Activated CD4-positive, alpha-beta T cell treated with anti-CD3 and anti-CD28 coated beads for 36 hours (primary cell): ENCODE measurements at regions not wholly inside any gene's neighbourhood (a gene's known extent, or its start where the extent isn't known, plus 50 kb on each side); places are given as distances from the start of the nearest gene placed in this dataset.

Source experiments
- ATAC-seq: fragments of 200-7000 bp; cut with Tn5 transposase; one replicate; pipeline ENCODE4 v1.10.0; 2021; ENCODE audit warnings: mild to moderate bottlenecking, moderate library complexity
- CTCF ChIA-PET: fragments of 350-600 bp; sonication (Branson Sonifier 250); formaldehyde crosslinking; loops from one replicate; lab custom pipeline; 2021; ENCODE audit warnings: antibody characterized with exemption; lab: Charles Lee
- POLR2A ChIA-PET: fragments of 350-600 bp; sonication (Branson Sonifier 250); formaldehyde crosslinking; loops from one replicate; lab custom pipeline; 2021; ENCODE audit warnings: antibody characterized with exemption, inconsistent platforms; lab: Charles Lee
- DNase-seq: peaks from one replicate; pipeline ENCODE4 v3.0.0-alpha.2; 2020
- H3K27ac Mint-ChIP-seq: one replicate; pipeline ENCODE4 v1.8.0; 2021; ENCODE audit warnings: mixed read lengths
- H3K27me3 Mint-ChIP-seq: one replicate; pipeline ENCODE4 v1.8.0; 2021; ENCODE audit warnings: mixed read lengths
- H3K36me3 Mint-ChIP-seq: one replicate; pipeline ENCODE4 v1.8.0; 2021; ENCODE audit warnings: low read depth, mixed read lengths
- H3K4me1 Mint-ChIP-seq: one replicate; pipeline ENCODE4 v1.8.0; 2021; ENCODE audit warnings: mixed read lengths
- H3K4me3 Mint-ChIP-seq: one replicate; pipeline ENCODE4 v1.8.0; 2021; ENCODE audit warnings: mild to moderate bottlenecking, moderate library complexity, mixed read lengths
- H3K9me3 Mint-ChIP-seq: one replicate; pipeline ENCODE4 v1.8.0; 2021; ENCODE audit warnings: low read depth, mixed read lengths
- intact Hi-C, 2 experiments: fragments of 100-400 bp; cut with DNase I in 1 of 2; cut with micrococcal nuclease in 1 of 2; formaldehyde crosslinking; loops; one replicate each; pipeline versions ENCODE4 v1.14.2 to v1.15.1; 2022 to 2024; cut with DNase I, micrococcal nuclease

GRCh38 chr2:167608487-167608886 lies 638.9 kb downstream of the STK39 start:
- Mint-ChIP-seq H3K9me3 (no peaks in the 10 kb centered on the region), H3K4me3 (no peak overlapping the region), H3K27me3 (no peaks in the 10 kb centered on the region), H3K4me1 (no peaks in the 10 kb centered on the region), H3K27ac (no peak overlapping the region), H3K36me3 (no peaks in the 10 kb centered on the region)
- CTCF ChIA-PET = no interaction called here
- DNase-seq = no peak
- no peak for ATAC-seq
- POLR2A ChIA-PET = no interaction called here
- intact Hi-C loops = no loop called here

- Mint-ChIP-seq H3K36me3 (no peaks in the 10 kb centered on the region), H3K4me1 (no peaks in the 10 kb centered on the region), H3K27me3 (no peaks in the 10 kb centered on the region), H3K27ac (no peak overlapping the region), H3K9me3 (no peaks in the 10 kb centered on the region), H3K4me3 (no peak overlapping the region)
- intact Hi-C loops = no loop called here
- ChIA-PET CTCF (interaction anchor here (0.5 kb wide), 1 partner anchor 1069 kb away, joined by 3 read pairs; no protein-coding TSS in a partner anchor), POLR2A (no interaction called here)
- no peak for ATAC-seq
- DNase-seq = no peak
Observed at GRCh38 chr2:167607731-167608130, 639.7 kb downstream of the STK39 start.

GRCh38 chr2:167607211-167607610 lies 640.2 kb downstream of the STK39 start:
- H3K27ac Mint-ChIP-seq = no peak overlapping the region
- intact Hi-C loops = no loop called here
- no peak overlapping the region for H3K4me3 Mint-ChIP-seq
- no peaks in the 10 kb centered on the region for H3K36me3 Mint-ChIP-seq
- H3K9me3 Mint-ChIP-seq = no peaks in the 10 kb centered on the region
- H3K4me1 Mint-ChIP-seq = no peaks in the 10 kb centered on the region
- ATAC-seq (no peak), DNase-seq (no peak)
- ChIA-PET CTCF (no interaction called here), POLR2A (no interaction called here)
- no peaks in the 10 kb centered on the region for H3K27me3 Mint-ChIP-seq

GRCh38 chr2:167602122-167602521 lies 645.3 kb downstream of the STK39 start:
- Mint-ChIP-seq H3K36me3 (no peaks in the 10 kb centered on the region), H3K4me1 (no peaks in the 10 kb centered on the region), H3K9me3 (no peaks in the 10 kb centered on the region), H3K27me3 (no peaks in the 10 kb centered on the region), H3K27ac (no peak overlapping the region), H3K4me3 (no peak overlapping the region)
- ChIA-PET CTCF (no interaction called here), POLR2A (no interaction called here)
- intact Hi-C loops = no loop called here
- ATAC-seq (no peak), DNase-seq (no peak)

GRCh38 chr2:167599219-167599618 lies 648.2 kb downstream of the STK39 start:
- no peak overlapping the region for H3K27ac Mint-ChIP-seq

GRCh38 chr2:167595839-167596471 lies 651.4 kb downstream of the STK39 start:
- DNase-seq (no peak), ATAC-seq (peak; percentile 44)
- ChIA-PET CTCF (no interaction called here), POLR2A (no interaction called here)
- no peaks in the 10 kb centered on the region for H3K36me3 Mint-ChIP-seq
- no peak overlapping the region for H3K27ac Mint-ChIP-seq
- H3K27me3 Mint-ChIP-seq = no peaks in the 10 kb centered on the region
- intact Hi-C loops = no loop called here
- no peak overlapping the region for H3K4me3 Mint-ChIP-seq
- no peaks in the 10 kb centered on the region for H3K9me3 Mint-ChIP-seq
- peaks cover 7% of the 10 kb centered on the region for H3K4me1 Mint-ChIP-seq

More at GRCh38 chr2:167599219-167599618, 648.2 kb downstream of the STK39 start:
- H3K36me3 Mint-ChIP-seq = no peaks in the 10 kb centered on the region
- no peak overlapping the region for H3K4me3 Mint-ChIP-seq
- no peaks in the 10 kb centered on the region for H3K9me3 Mint-ChIP-seq
- ChIA-PET CTCF (no interaction called here), POLR2A (no interaction called here)
- ATAC-seq = no peak
- H3K27me3 Mint-ChIP-seq = no peaks in the 10 kb centered on the region
- DNase-seq = no peak
- H3K4me1 Mint-ChIP-seq = peaks cover 7% of the 10 kb centered on the region
- intact Hi-C loops = no loop called here

- ChIA-PET CTCF (no interaction called here), POLR2A (no interaction called here)
- Mint-ChIP-seq H3K9me3 (no peaks in the 10 kb centered on the region), H3K4me3 (no peak overlapping the region), H3K27me3 (no peaks in the 10 kb centered on the region), H3K27ac (no peak overlapping the region), H3K36me3 (no peaks in the 10 kb centered on the region), H3K4me1 (peaks cover 7% of the 10 kb centered on the region)
- intact Hi-C loops = no loop called here
- ATAC-seq (no peak), DNase-seq (no peak)
Observed at GRCh38 chr2:167595021-167595420, 652.4 kb downstream of the STK39 start.

- Mint-ChIP-seq H3K27me3 (no peaks in the 10 kb centered on the region), H3K9me3 (no peaks in the 10 kb centered on the region), H3K4me3 (no peak overlapping the region), H3K4me1 (peaks cover 7% of the 10 kb centered on the region), H3K36me3 (no peaks in the 10 kb centered on the region), H3K27ac (no peak overlapping the region)
- intact Hi-C loops = no loop called here
- ChIA-PET CTCF (no interaction called here), POLR2A (no interaction called here)
- ATAC-seq (no peak), DNase-seq (no peak)
Observed at GRCh38 chr2:167592441-167592840, 655.0 kb downstream of the STK39 start.

GRCh38 chr2:167582619-167583018 lies 664.8 kb downstream of the STK39 start:
- no peak overlapping the region for H3K27ac Mint-ChIP-seq
- CTCF ChIA-PET = no interaction called here
- intact Hi-C loops = no loop called here
- no peaks in the 10 kb centered on the region for H3K4me1 Mint-ChIP-seq
- no peak overlapping the region for H3K4me3 Mint-ChIP-seq
- no peak for ATAC-seq
- POLR2A ChIA-PET = no interaction called here
- no peaks in the 10 kb centered on the region for H3K9me3 Mint-ChIP-seq
- no peaks in the 10 kb centered on the region for H3K27me3 Mint-ChIP-seq
- no peaks in the 10 kb centered on the region for H3K36me3 Mint-ChIP-seq
- DNase-seq = no peak

- Mint-ChIP-seq H3K4me3 (no peak overlapping the region), H3K9me3 (no peaks in the 10 kb centered on the region), H3K36me3 (no peaks in the 10 kb centered on the region), H3K4me1 (no peaks in the 10 kb centered on the region), H3K27me3 (no peaks in the 10 kb centered on the region), H3K27ac (no peak overlapping the region)
- DNase-seq (no peak), ATAC-seq (no peak)
- POLR2A ChIA-PET = no interaction called here
- CTCF ChIA-PET = no interaction called here
- intact Hi-C loops = no loop called here
Observed at GRCh38 chr2:167581961-167582574, 665.3 kb downstream of the STK39 start.

- H3K27ac Mint-ChIP-seq = no peak overlapping the region
- intact Hi-C loops = no loop called here
- H3K36me3 Mint-ChIP-seq = no peaks in the 10 kb centered on the region
- no peaks in the 10 kb centered on the region for H3K9me3 Mint-ChIP-seq
- H3K4me1 Mint-ChIP-seq = no peaks in the 10 kb centered on the region
- ChIA-PET CTCF (no interaction called here), POLR2A (no interaction called here)
- no peak overlapping the region for H3K4me3 Mint-ChIP-seq
- DNase-seq (no peak), ATAC-seq (no peak)
- no peaks in the 10 kb centered on the region for H3K27me3 Mint-ChIP-seq
Observed at GRCh38 chr2:167579826-167580225, 667.6 kb downstream of the STK39 start.

- ChIA-PET CTCF (no interaction called here), POLR2A (no interaction called here)
- no peaks in the 10 kb centered on the region for H3K27me3 Mint-ChIP-seq
- no peaks in the 10 kb centered on the region for H3K36me3 Mint-ChIP-seq
- DNase-seq (no peak), ATAC-seq (no peak)
- no peak overlapping the region for H3K4me3 Mint-ChIP-seq
- H3K4me1 Mint-ChIP-seq = no peaks in the 10 kb centered on the region
- H3K9me3 Mint-ChIP-seq = no peaks in the 10 kb centered on the region
- intact Hi-C loops = no loop called here
- no peak overlapping the region for H3K27ac Mint-ChIP-seq
Observed at GRCh38 chr2:167575276-167575675, 672.1 kb downstream of the STK39 start.
